SK-N-SH treated with all-trans-retinoic acid at 6 μM for 48 hours (cell line): ENCODE measurements at regions not wholly inside any gene's neighbourhood (a gene's known extent, or its start where the extent isn't known, plus 50 kb on each side); places are given as distances from the start of the nearest gene placed in this dataset.

Source experiments
- ARNTL ChIP-seq: fragments of 450-650 bp; formaldehyde crosslinking; IDR thresholded peaks from 2 replicates; pipeline ENCODE4 v1.5.0; 2020; ENCODE audit warnings: low read depth, mild to moderate bottlenecking, moderate library complexity, borderline replicate concordance
- BACH2 ChIP-seq: fragments of 250-450 bp; sonication (Bioruptor Pico); IDR thresholded peaks from 2 replicates; pipeline ENCODE4 v1.9.0; 2021; ENCODE audit warnings: mild to moderate bottlenecking, borderline replicate concordance
- CSDC2 ChIP-seq: fragments of 250-450 bp; sonication (Bioruptor Pico); IDR thresholded peaks from 2 replicates; pipeline ENCODE4 v1.5.0; 2020; ENCODE audit warnings: mild to moderate bottlenecking, moderate library complexity
- GLIS3 ChIP-seq: fragments of 250-450 bp; sonication (Bioruptor Pico); IDR thresholded peaks from 2 replicates; pipeline ENCODE4 v1.5.0; 2020; ENCODE audit warnings: mild to moderate bottlenecking, moderate library complexity
- ISL1 ChIP-seq: fragments of 250-450 bp; sonication (Bioruptor Pico); IDR thresholded peaks from 2 replicates; pipeline ENCODE4 v2.1.2; 2022; ENCODE audit warnings: mild to moderate bottlenecking, moderate library complexity
- ZFP3 ChIP-seq: fragments of 250-450 bp; sonication (Bioruptor Pico); IDR thresholded peaks from 2 replicates; pipeline ENCODE4 v1.5.0; 2020; ENCODE audit warnings: mild to moderate bottlenecking, moderate library complexity
- ZFP30 ChIP-seq: fragments of 450-650 bp; formaldehyde crosslinking; IDR thresholded peaks from 2 replicates; pipeline ENCODE4 v1.5.0; 2022; ENCODE audit warnings: mild to moderate bottlenecking, moderate library complexity
- TF ChIP-seq, protein P1 (sequence below): fragments of 250-450 bp; sonication (Bioruptor Pico); IDR thresholded peaks from 2 replicates; pipeline ENCODE4 v1.8.0; 2020; ENCODE audit warnings: mild to moderate bottlenecking, moderate library complexity, borderline replicate concordance
- TF ChIP-seq, protein P2 (sequence below): fragments of 250-450 bp; sonication (Bioruptor Pico); IDR thresholded peaks from 2 replicates; pipeline ENCODE4 v1.5.1; 2020; ENCODE audit warnings: low read depth, mild to moderate bottlenecking, moderate library complexity
- TF ChIP-seq, protein P3 (sequence below): fragments of 250-450 bp; sonication (Bioruptor Pico); IDR thresholded peaks from 2 replicates; pipeline ENCODE4 v1.5.0; 2020; ENCODE audit warnings: mild to moderate bottlenecking, moderate library complexity

DNA sequence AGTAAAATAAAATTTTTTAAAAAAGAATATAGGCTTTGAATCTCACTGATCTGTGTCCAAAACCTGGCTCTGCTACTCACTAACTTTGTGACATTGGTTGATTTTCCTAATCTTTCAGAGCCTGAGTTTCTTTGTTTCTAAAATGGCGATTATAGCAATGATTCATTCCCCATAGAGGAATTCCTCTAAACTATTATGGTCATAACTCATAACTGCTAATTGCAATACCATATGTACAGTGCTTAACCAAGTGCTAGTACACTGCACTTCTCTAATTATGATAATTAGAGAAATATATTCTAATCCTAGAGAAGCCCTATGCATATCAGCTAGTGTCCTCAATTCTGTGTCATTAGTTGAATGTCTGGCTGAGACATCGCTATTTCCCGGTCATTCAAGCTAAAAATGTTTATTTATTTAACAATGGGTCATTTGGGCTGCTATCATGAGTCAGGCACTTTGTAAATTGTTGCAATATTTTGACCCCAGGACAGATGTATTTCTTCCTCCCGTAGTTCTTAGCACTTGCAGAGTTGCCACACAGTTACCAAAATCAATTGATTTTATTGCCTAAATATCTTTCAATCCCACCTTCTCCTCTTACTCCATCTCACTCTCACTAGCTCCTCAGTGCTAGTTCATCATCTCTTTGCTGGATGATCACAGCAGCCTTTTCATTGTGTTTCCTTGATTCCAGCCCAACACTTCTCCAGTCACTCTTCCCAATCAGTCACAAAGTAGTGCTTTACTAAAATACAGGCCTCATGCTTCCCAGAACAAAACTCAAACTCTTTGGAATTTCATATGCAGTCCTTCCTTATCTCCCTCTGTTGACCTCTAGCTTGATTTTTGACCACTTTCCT, 200.9 kb upstream of the PAPPA start:
- TF ChIP-seq ZFP30 (no peak), ISL1 (no peak), BACH2 (no peak), CSDC2 (CRISPR knock-in tag) (no peak), ARNTL (no peak), ZFP3 (CRISPR knock-in tag) (no peak), GLIS3 (CRISPR knock-in tag) (no peak)
- TF ChIP-seq, protein P1, sequence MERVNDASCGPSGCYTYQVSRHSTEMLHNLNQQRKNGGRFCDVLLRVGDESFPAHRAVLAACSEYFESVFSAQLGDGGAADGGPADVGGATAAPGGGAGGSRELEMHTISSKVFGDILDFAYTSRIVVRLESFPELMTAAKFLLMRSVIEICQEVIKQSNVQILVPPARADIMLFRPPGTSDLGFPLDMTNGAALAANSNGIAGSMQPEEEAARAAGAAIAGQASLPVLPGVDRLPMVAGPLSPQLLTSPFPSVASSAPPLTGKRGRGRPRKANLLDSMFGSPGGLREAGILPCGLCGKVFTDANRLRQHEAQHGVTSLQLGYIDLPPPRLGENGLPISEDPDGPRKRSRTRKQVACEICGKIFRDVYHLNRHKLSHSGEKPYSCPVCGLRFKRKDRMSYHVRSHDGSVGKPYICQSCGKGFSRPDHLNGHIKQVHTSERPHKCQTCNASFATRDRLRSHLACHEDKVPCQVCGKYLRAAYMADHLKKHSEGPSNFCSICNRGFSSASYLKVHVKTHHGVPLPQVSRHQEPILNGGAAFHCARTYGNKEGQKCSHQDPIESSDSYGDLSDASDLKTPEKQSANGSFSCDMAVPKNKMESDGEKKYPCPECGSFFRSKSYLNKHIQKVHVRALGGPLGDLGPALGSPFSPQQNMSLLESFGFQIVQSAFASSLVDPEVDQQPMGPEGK (CRISPR knock-in tag) = no peak
- TF ChIP-seq, protein P2, sequence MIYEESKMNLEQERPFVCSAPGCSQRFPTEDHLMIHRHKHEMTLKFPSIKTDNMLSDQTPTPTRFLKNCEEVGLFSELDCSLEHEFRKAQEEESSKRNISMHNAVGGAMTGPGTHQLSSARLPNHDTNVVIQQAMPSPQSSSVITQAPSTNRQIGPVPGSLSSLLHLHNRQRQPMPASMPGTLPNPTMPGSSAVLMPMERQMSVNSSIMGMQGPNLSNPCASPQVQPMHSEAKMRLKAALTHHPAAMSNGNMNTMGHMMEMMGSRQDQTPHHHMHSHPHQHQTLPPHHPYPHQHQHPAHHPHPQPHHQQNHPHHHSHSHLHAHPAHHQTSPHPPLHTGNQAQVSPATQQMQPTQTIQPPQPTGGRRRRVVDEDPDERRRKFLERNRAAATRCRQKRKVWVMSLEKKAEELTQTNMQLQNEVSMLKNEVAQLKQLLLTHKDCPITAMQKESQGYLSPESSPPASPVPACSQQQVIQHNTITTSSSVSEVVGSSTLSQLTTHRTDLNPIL (CRISPR knock-in tag) = no peak
- TF ChIP-seq, protein P3, sequence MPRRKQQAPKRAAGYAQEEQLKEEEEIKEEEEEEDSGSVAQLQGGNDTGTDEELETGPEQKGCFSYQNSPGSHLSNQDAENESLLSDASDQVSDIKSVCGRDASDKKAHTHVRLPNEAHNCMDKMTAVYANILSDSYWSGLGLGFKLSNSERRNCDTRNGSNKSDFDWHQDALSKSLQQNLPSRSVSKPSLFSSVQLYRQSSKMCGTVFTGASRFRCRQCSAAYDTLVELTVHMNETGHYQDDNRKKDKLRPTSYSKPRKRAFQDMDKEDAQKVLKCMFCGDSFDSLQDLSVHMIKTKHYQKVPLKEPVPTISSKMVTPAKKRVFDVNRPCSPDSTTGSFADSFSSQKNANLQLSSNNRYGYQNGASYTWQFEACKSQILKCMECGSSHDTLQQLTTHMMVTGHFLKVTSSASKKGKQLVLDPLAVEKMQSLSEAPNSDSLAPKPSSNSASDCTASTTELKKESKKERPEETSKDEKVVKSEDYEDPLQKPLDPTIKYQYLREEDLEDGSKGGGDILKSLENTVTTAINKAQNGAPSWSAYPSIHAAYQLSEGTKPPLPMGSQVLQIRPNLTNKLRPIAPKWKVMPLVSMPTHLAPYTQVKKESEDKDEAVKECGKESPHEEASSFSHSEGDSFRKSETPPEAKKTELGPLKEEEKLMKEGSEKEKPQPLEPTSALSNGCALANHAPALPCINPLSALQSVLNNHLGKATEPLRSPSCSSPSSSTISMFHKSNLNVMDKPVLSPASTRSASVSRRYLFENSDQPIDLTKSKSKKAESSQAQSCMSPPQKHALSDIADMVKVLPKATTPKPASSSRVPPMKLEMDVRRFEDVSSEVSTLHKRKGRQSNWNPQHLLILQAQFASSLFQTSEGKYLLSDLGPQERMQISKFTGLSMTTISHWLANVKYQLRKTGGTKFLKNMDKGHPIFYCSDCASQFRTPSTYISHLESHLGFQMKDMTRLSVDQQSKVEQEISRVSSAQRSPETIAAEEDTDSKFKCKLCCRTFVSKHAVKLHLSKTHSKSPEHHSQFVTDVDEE = no peak
